ENCODE measurements at regions not wholly inside any gene's neighbourhood (a gene's known extent, or its start where the extent isn't known, plus 50 kb on each side); places are given as distances from the start of the nearest gene placed in this dataset.

- intact Hi-C loops (cut with DNase I; ENCODE audit: low total_unique reads): loop anchor here (1.0 to 2.0 kb wide), 4 partner anchors 37 to 87 kb away; no protein-coding TSS in a partner anchor
- no peaks in the 10 kb centered on the region for H3K9me3 ChIP-seq
- DNase-seq: peak; percentile 57 to 81
- no peaks in the 10 kb centered on the region for H3K27me3 ChIP-seq
- peak overlapping the region; percentile 96 to 99 (median 97) for H3K27ac ChIP-seq
- in situ Hi-C loops (cut with MboI; ENCODE audit: low sequenced_read_pairs in 4 of 4): no loop called here
- no peaks in the 10 kb centered on the region for H3K36me3 ChIP-seq
- peaks cover 46 to 47% of the 10 kb centered on the region in 2 donors for H3K4me1 ChIP-seq
- no peak for TF ChIP-seq POLR2A (IDR thresholded peaks at IDR 0.05)
- H3K4me3 ChIP-seq: peak overlapping the region; percentile 50 to 62 (median 58)
- ATAC-seq: peak; percentile 76 to 91
Measured at GRCh38 chr14:76955575-76956315, 72.8 kb downstream of the IRF2BPL start.

GRCh38 chr14:76954394-76955190, 73.9 kb downstream of the IRF2BPL start:
- Histone ChIP-seq H3K27ac (peak overlapping the region; percentile 96 to 99 (median 97)), H3K36me3 (no peaks in the 10 kb centered on the region), H3K4me3 (no peak overlapping the region), H3K4me1 (peaks cover 53% of the 10 kb centered on the region in 2 donors), H3K9me3 (no peaks in the 10 kb centered on the region), H3K27me3 (no peaks in the 10 kb centered on the region)
- intact Hi-C loops (cut with DNase I; ENCODE audit: low total_unique reads): no loop called here
- no peak for ATAC-seq
- no peak for TF ChIP-seq POLR2A (IDR thresholded peaks at IDR 0.05)
- TF ChIP-seq CTCF (IDR thresholded peaks at IDR 0.05 in 4 of 5, conservative IDR thresholded peaks at IDR 0.05 in 1 of 5): no peak
- in situ Hi-C loops (cut with MboI; ENCODE audit: low sequenced_read_pairs in 4 of 4): no loop called here
- DNase-seq: peak in 1 of 2 donors; percentile 41

- no peak for TF ChIP-seq CTCF (IDR thresholded peaks at IDR 0.05 in 4 of 5, conservative IDR thresholded peaks at IDR 0.05 in 1 of 5)
- TF ChIP-seq POLR2A (IDR thresholded peaks at IDR 0.05): peak; percentile 68 to 69
- Histone ChIP-seq H3K27ac (peak overlapping the region; percentile 96 to 99 (median 97)), H3K27me3 (no peaks in the 10 kb centered on the region), H3K4me1 (peaks cover 53 to 55% of the 10 kb centered on the region in 2 donors), H3K9me3 (no peaks in the 10 kb centered on the region), H3K36me3 (no peaks in the 10 kb centered on the region), H3K4me3 (peak overlapping the region; percentile 37 to 47 (median 44))
- in situ Hi-C loops (cut with MboI; ENCODE audit: low sequenced_read_pairs in 4 of 4): no loop called here
- intact Hi-C loops (cut with DNase I; ENCODE audit: low total_unique reads): loop anchor here (1.0 kb wide), 1 partner anchor 34 kb away; no protein-coding TSS in a partner anchor
- DNase-seq (peak; percentile 65 to 94), ATAC-seq (peak; percentile 68 to 73)
Measured at GRCh38 chr14:76953311-76953945, 75.1 kb downstream of the IRF2BPL start.

GRCh38 chr14:76951166-76951565, 77.3 kb downstream of the IRF2BPL start:
- no peaks in the 10 kb centered on the region for H3K36me3 ChIP-seq
- no peaks in the 10 kb centered on the region for H3K27me3 ChIP-seq
- ATAC-seq: no peak
- H3K4me3 ChIP-seq: no peak overlapping the region
- H3K27ac ChIP-seq: peak overlapping the region in 3 of 4 donors; percentile 16 to 31 (median 20)
- in situ Hi-C loops (cut with MboI; ENCODE audit: low sequenced_read_pairs in 4 of 4) (no loop called here), intact Hi-C loops (cut with DNase I; ENCODE audit: low total_unique reads) (no loop called here)
- TF ChIP-seq CTCF (IDR thresholded peaks at IDR 0.05 in 4 of 5, conservative IDR thresholded peaks at IDR 0.05 in 1 of 5) (no peak), POLR2A (IDR thresholded peaks at IDR 0.05) (no peak)
- peaks cover 57 to 58% of the 10 kb centered on the region in 2 donors for H3K4me1 ChIP-seq
- DNase-seq: no peak
- no peaks in the 10 kb centered on the region for H3K9me3 ChIP-seq
